NCI-H748 (cell line): ENCODE measurements at regions not wholly inside any gene's neighbourhood (a gene's known extent, or its start where the extent isn't known, plus 50 kb on each side); places are given as distances from the start of the nearest gene placed in this dataset.
"Not testable (repeated sequence)": the region's sequence is repeated elsewhere in the genome, so short reads cannot be mapped to it uniquely, and the experiment has no call there.

Source experiments
- DNase-seq: peaks from one replicate; lab custom pipeline; 2025; ENCODE audit not compliant: unreplicated experiment; lab: John Stamatoyannopoulos, UW

DNA sequence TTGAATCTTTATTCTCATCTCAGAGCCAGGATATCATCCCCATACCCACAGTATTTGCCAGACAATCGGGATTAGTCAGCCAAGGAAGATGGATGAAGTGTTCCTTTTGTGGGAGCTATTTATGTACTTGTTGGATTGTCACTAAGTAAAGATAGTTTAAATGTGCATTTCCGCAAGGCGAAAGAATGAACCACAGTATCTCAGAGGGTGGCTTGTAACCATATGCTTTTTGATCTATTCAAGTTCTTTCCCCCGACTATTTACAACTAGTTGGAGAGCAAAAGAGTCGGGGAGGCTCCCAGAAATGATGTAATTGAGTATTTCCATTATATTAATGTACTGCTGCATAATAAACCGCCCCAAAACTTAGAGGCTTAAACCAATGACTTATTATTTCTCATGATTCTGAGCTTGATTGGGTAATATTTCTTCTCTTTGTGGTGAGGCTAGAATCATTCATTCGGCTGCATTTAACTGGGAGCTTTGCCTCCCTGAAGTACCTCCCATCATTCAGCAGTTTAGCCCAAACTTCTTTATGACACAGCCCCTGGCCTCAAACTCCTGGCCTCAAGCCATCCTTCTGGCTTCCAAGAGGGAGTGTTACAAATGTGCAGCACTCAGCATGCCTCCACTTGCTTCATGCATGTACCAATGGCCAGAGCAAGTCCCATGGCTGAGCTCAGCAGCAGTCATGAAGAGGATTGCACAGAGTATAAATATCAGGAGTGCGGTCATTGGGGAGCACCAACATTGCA lies 423.7 kb downstream of the METTL4 start:
- no peak for DNase-seq

GRCh38 chr18:2148823-2149222 lies 422.5 kb downstream of the METTL4 start:
- DNase-seq, result no peak

- no peak for DNase-seq
Measured at GRCh38 chr18:2150566-2150965, 420.7 kb downstream of the METTL4 start.

GRCh38 chr18:2154278-2154677 lies 417.0 kb downstream of the METTL4 start:
- DNase-seq, result no peak

DNA sequence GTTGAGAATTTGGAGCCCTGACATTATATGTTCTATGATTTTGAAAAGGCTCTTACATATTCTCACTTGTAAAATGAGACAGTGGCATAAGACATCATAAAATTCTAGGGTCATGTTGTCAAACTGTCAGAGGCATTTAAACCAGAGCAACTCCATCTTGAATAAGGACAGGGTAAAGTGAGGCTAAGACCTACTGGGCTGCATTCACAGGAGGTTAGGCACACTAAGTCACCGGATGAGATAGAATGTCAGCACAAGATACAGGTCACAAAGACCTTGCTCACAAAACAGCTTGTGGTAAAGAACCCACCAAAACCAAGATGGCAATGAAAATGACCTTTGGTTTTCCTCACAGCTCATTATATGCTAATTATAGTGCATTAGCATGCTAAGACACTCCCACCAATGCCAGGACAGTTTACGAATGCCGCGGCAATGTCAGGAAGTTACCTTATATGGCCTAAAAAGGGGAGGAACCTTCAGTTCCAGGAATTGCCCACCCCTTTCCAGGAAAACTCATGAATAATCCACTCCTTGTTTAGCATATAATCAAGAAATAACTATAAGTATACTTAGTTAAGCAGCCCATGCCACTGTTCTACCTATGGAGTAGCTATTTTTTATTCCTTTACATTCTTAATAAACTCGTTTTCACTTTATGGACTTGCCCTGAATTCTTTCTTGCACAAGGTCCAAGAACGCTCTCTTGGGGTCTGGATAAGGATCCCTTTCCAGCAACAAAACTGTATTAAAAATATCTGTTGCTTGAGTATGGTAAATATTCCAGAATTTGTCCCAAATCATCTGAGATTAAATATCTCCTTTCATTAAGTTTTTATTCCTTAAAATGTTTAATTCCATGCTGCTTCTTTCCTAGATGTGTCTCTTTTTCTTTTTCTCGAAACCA lies 406.4 kb downstream of the METTL4 start:
- DNase-seq, result no peak

GRCh38 chr18:2166876-2167275 lies 404.4 kb downstream of the METTL4 start:
- DNase-seq, result not testable (repeated sequence)

GRCh38 chr18:2168022-2168421 lies 403.3 kb downstream of the METTL4 start:
- no peak for DNase-seq

DNA sequence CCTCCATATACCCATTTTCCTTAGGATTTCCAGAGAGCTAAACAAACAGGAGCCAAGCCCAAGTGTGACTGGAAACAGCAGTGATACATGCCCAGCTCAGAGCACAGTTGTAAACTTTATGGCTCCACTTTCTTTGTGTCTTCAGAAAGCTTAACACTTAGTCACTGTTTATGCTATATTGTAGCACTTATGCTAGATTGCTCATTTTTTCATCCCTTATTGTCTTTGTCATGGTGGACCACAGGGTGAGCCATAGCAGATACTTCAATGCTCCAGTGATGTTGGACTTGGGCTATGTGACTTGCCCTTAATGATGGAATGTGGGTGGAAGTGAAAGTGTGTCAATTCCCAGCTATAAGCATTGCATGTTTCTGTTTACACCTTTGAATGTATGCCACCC lies 401.6 kb downstream of the METTL4 start:
- DNase-seq, result no peak

GRCh38 chr18:2171840-2172625 lies 399.3 kb downstream of the METTL4 start:
- no peak for DNase-seq

DNA sequence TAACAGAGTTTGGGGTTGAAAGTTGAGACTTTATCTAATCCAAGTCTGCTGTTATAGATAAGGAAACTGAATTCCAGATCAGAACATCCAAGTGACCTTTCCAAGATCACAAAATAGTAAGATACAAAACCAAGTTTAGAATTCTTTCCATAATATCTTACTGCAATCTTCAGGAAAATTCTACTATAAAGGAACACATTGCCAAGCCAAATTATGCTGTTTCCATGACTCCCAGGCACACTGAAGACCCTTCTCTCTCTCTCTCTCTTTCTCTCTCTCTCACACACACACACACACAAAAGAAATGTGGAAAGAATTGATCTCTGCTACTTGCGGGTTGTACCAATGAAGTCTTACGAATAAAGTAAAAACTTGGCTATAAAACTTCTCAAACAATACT lies 398.4 kb downstream of the METTL4 start:
- no peak for DNase-seq

- peak; percentile 66 for DNase-seq
Measured at GRCh38 chr18:2173486-2173885, 397.8 kb downstream of the METTL4 start.

DNA sequence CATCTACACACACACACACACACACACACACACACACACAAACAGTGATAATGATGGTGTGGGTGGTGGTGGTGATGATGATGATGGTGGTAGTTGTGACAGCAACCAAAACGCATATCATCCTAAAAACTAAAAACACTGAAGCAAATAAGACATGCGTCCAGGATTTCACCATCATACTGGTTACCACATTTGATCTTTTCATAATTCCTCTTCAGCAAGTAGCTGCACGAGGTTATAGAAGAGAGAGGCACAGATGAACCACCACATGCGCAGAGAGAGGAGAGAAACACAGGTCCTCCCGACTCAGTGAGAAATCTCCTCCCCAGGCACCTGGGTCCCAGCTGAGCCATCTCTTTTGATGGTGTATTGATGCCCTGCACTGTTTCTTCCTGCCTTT lies 393.3 kb downstream of the METTL4 start:
- DNase-seq, result no peak

DNA sequence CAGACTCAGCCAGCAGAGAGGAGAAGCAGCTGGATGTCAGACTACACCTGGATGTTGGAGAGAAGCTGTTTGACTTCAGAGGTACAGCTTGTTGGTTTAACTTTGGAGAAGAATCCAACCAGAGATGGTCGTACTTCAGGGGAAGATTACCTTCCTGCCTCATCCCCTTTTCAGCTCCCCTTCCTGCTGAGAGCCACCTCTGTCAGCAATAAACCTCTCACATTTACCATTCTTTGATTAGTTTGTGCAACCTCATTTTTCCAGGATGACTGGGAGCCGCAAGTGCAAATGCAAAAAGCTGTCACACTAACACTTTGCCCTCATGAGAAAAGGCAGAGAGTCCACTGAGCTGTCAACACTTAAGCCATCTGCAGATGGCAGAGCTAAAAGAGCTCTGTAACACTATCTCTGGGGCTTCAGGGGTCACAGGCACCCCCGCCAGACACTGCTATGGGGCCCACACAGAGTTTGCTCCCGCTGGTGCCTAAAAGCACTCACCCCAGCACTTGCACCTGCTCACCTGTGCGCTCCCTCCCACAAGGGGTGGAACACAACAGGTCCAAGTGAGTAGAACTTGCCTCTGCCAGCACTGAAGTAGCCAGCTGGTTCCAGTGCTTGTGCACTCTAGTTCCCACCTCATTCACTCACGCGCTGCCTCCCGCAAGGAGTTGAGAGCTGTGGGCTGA lies 391.7 kb downstream of the METTL4 start:
- DNase-seq, result no peak

GRCh38 chr18:2180586-2180985 lies 390.7 kb downstream of the METTL4 start:
- no peak for DNase-seq

GRCh38 chr18:2183432-2183831 lies 387.9 kb downstream of the METTL4 start:
- DNase-seq, result no peak

DNA sequence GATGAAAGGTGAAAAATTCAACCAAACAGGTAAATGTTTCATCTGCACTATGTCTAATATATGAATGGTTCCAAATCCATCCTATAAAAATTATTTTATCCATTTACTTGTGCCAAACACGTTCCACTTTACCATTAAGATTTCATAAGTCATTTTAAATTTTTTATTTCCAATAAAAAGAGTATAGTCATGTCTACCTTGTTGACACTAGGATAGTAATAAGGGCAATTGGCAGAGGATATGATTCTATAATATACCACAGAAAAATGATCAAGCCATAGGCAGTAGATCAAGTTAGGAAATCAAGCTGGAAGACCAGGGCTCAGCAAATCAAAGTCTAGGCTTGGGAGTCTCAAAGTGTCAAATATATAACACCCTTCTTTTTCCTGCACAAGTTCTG lies 384.3 kb downstream of the METTL4 start:
- no peak for DNase-seq

DNA sequence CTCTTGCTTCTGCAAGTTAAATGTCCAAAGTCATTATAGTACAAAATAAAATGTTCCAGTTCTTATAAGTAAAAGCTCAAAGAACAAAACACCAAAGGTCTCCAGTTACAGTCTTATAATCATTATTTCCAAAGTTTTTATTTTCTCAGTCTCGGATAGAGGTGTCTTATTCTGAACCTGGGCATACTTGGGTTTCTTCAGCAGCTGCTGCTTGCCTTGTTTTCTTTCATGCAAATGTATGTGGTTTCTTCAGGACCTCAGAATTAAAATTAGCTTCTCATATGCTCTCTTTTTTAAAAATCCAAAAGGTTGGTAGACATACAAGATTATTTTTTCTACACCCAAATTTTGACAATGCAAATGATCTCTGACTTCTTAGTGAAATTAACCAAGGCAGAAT lies 383.0 kb downstream of the METTL4 start:
- no peak for DNase-seq

GRCh38 chr18:2191180-2191790 lies 380.0 kb downstream of the METTL4 start:
- no peak for DNase-seq

DNA sequence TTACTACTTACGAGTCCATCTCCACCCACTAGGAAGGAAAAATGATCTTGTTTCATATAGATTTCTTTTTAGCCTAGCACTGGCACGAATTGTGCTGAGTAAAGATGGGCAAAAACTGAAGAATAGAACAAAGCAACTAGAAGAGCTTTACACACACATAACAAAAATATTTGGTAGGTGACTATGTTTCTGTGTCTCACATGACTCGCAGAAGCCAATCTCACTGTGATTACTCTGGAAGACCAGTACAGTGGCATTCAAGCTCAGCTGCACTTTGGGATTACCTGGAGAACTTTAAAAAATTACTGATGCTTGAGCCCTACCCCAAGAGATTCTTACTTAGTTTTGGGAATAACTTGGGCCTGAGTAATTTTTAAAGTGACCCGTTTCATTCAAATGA lies 378.7 kb downstream of the METTL4 start:
- no peak for DNase-seq

DNA sequence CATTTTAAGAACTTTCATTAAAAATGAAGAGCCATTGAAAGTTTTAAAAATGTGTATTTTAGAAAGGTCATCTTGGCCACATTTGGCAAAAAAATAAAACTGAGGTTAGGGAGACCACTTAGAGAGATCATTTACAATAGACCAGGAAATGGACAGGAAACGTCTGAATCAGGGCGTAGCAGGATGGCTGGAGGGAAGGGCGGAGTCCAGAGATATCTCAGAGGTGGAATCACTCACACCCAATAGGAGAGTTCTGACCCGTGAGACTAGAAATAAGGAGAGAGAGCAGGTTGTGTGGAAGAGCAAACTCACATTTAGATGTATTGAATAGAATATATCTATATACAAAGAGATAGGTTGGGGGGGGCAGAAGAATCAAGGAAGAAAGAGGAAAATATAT lies 373.4 kb downstream of the METTL4 start:
- DNase-seq, result peak; percentile 27
